WTC11 (cell line): ENCODE measurements at regions not wholly inside any gene's neighbourhood (a gene's known extent, or its start where the extent isn't known, plus 50 kb on each side); places are given as distances from the start of the nearest gene placed in this dataset.

ENCODE experiments used
- ATAC-seq: fragments of 200-7000 bp; cut with Tn5 transposase; 2 replicates; pipeline ENCODE4 v1.10.0; 2021; ENCODE audit warnings: mild to moderate bottlenecking, moderate library complexity
- CTCF ChIA-PET: fragments of 300-600 bp; sonication (Branson Sonifier 250); formaldehyde crosslinking; loops from one replicate; lab custom pipeline; 2021; ENCODE audit warnings: antibody characterized with exemption; lab: Charles Lee
- POLR2A ChIA-PET: fragments of 350-600 bp; sonication (Branson Sonifier 250); formaldehyde crosslinking; loops from one replicate; lab custom pipeline; 2021; ENCODE audit warnings: antibody characterized with exemption; lab: Charles Lee
- DNase-seq: peaks from one replicate; pipeline ENCODE4 v3.0.0; 2021; ENCODE audit warnings: low spot score
- H3K27ac Mint-ChIP-seq: 2 replicates; pipeline ENCODE4 v1.8.0; 2021; ENCODE audit warnings: mixed read lengths
- H3K27me3 Mint-ChIP-seq: 2 replicates; pipeline ENCODE4 v1.8.0; 2021; ENCODE audit warnings: low read depth, mild to moderate bottlenecking, moderate library complexity, mixed read lengths
- H3K36me3 Mint-ChIP-seq: 2 replicates; pipeline ENCODE4 v1.8.0; 2021; ENCODE audit warnings: mixed read lengths
- H3K4me1 Mint-ChIP-seq: 2 replicates; pipeline ENCODE4 v1.8.0; 2022; ENCODE audit warnings: mixed read lengths
- H3K4me3 Mint-ChIP-seq: 2 replicates; pipeline ENCODE4 v1.8.0; 2021; ENCODE audit warnings: mild to moderate bottlenecking, moderate library complexity, mixed read lengths
- H3K9me3 Mint-ChIP-seq: 2 replicates; pipeline ENCODE4 v1.8.0; 2021; ENCODE audit warnings: mixed read lengths
- CBFB ChIP-seq: sonication (generic); formaldehyde crosslinking; IDR thresholded peaks from 2 replicates; pipeline ENCODE4 v1.8.1; 2022; ENCODE audit warnings: mild to moderate bottlenecking, low read depth, missing genetic modification reagents
- GABPB1 ChIP-seq: sonication (generic); formaldehyde crosslinking; IDR thresholded peaks from 2 replicates; pipeline ENCODE4 v1.8.1; 2023; ENCODE audit warnings: mild to moderate bottlenecking, missing genetic modification reagents
- GRHL2 ChIP-seq: fragments of 250-450 bp; sonication (Bioruptor Pico); IDR thresholded peaks from 2 replicates; pipeline ENCODE4 v1.8.0; 2022; ENCODE audit warnings: mild to moderate bottlenecking, moderate library complexity; ENCODE audit not compliant: insufficient replicate concordance, severe bottlenecking
- HMGA2 ChIP-seq: fragments of 250-450 bp; sonication (Bioruptor Pico); IDR thresholded peaks from 2 replicates; pipeline ENCODE4 v1.4.0; 2021; ENCODE audit warnings: mild to moderate bottlenecking, moderate library complexity
- IRF2 ChIP-seq: sonication (generic); formaldehyde crosslinking; IDR thresholded peaks from 2 replicates; pipeline ENCODE4 v1.8.0; 2022; ENCODE audit warnings: low read depth, missing genetic modification reagents, borderline replicate concordance
- MYBL2 ChIP-seq: sonication (generic); formaldehyde crosslinking; IDR thresholded peaks from 2 replicates; pipeline ENCODE4 v1.8.1; 2023; ENCODE audit warnings: mild to moderate bottlenecking, moderate library complexity, missing genetic modification reagents
- NR2C2 ChIP-seq: sonication (generic); formaldehyde crosslinking; IDR thresholded peaks from 2 replicates; pipeline ENCODE4 v1.8.0; 2022; ENCODE audit warnings: mild to moderate bottlenecking, missing genetic modification reagents
- PRDM15 ChIP-seq: sonication (generic); formaldehyde crosslinking; IDR thresholded peaks from 2 replicates; pipeline ENCODE4 v1.8.0; 2022; ENCODE audit warnings: missing genetic modification reagents
- PREB ChIP-seq: sonication (generic); formaldehyde crosslinking; IDR thresholded peaks from 2 replicates; pipeline ENCODE4 v1.8.1; 2022; ENCODE audit warnings: mild to moderate bottlenecking, missing genetic modification reagents, moderate library complexity, borderline replicate concordance
- TEAD4 ChIP-seq: sonication (generic); formaldehyde crosslinking; IDR thresholded peaks from 2 replicates; pipeline ENCODE4 v1.8.0; 2022; ENCODE audit warnings: mild to moderate bottlenecking, missing genetic modification reagents
- ZNF121 ChIP-seq: sonication (generic); formaldehyde crosslinking; IDR thresholded peaks from 2 replicates; pipeline ENCODE4 v1.8.0; 2023; ENCODE audit warnings: missing genetic modification reagents
- ZNF396 ChIP-seq: fragments of 250-450 bp; sonication (Bioruptor Pico); IDR thresholded peaks from 2 replicates; pipeline ENCODE4 v1.8.0; 2021; ENCODE audit warnings: mild to moderate bottlenecking, moderate library complexity, borderline replicate concordance
- ZNF423 ChIP-seq: fragments of 250-450 bp; sonication (Bioruptor Pico); IDR thresholded peaks from 2 replicates; pipeline ENCODE4 v2.1.2; 2022; ENCODE audit warnings: mild to moderate bottlenecking, moderate library complexity
- ZNF532 ChIP-seq: fragments of 250-450 bp; sonication (Bioruptor Pico); IDR thresholded peaks from 2 replicates; pipeline ENCODE4 v1.9.0; 2021; ENCODE audit warnings: mild to moderate bottlenecking, borderline replicate concordance
- TF ChIP-seq, protein P1 (sequence below): sonication (generic); formaldehyde crosslinking; IDR thresholded peaks from 2 replicates; pipeline ENCODE4 v1.8.1; 2023; ENCODE audit warnings: mild to moderate bottlenecking, missing genetic modification reagents
- TF ChIP-seq, protein P2 (sequence below): sonication (generic); formaldehyde crosslinking; IDR thresholded peaks from 2 replicates; pipeline ENCODE4 v1.8.0; 2022; ENCODE audit warnings: mild to moderate bottlenecking, missing genetic modification reagents
- TF ChIP-seq, protein P3 (sequence below): sonication (generic); formaldehyde crosslinking; IDR thresholded peaks from 2 replicates; pipeline ENCODE4 v1.8.0; 2022; ENCODE audit warnings: mild to moderate bottlenecking, missing genetic modification reagents
- TF ChIP-seq, protein P4 (sequence below): sonication (generic); formaldehyde crosslinking; IDR thresholded peaks from 2 replicates; pipeline ENCODE4 v1.8.1; 2022; ENCODE audit warnings: mild to moderate bottlenecking, moderate library complexity, missing genetic modification reagents

DNA sequence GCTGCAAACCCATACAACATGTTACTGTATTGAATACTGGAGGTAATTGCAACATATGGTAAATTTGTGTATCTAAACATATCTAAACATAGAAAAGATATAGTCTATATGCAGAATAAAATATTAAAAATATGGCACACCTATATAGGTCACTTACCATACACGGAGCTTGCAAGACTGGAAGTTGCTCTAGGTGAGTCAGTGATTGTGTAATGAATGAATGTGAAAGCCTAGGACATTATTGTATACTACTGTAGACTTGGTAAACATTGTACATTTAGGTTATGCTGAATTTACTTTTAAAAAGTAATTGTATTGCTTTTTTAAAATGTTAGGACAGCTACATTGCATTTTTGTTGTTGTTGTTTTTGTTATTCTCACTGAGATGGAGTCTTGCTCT is 968.8 kb downstream of the TLE1 start:
- H3K27me3 Mint-ChIP-seq = no peaks in the 10 kb centered on the region
- H3K36me3 Mint-ChIP-seq = peaks cover 20% of the 10 kb centered on the region
- no peaks in the 10 kb centered on the region for H3K4me1 Mint-ChIP-seq
- peaks cover 37% of the 10 kb centered on the region for H3K9me3 Mint-ChIP-seq
- CTCF ChIA-PET = no interaction called here
- H3K4me3 Mint-ChIP-seq = no peak overlapping the region
- ATAC-seq (no peak), DNase-seq (no peak)
- POLR2A ChIA-PET = no interaction called here
- H3K27ac Mint-ChIP-seq = no peak overlapping the region
- TF ChIP-seq GRHL2 (CRISPR knock-in tag) (no peak), GABPB1 (CRISPR knock-in tag) (no peak), IRF2 (CRISPR knock-in tag) (no peak), PRDM15 (no peak), ZNF396 (CRISPR knock-in tag) (no peak), MYBL2 (no peak), TEAD4 (CRISPR knock-in tag) (no peak), ZNF532 (CRISPR knock-in tag) (no peak), ZNF423 (no peak), ZNF121 (CRISPR knock-in tag) (no peak), PREB (no peak), CBFB (CRISPR knock-in tag) (no peak)
- TF ChIP-seq, protein P1, sequence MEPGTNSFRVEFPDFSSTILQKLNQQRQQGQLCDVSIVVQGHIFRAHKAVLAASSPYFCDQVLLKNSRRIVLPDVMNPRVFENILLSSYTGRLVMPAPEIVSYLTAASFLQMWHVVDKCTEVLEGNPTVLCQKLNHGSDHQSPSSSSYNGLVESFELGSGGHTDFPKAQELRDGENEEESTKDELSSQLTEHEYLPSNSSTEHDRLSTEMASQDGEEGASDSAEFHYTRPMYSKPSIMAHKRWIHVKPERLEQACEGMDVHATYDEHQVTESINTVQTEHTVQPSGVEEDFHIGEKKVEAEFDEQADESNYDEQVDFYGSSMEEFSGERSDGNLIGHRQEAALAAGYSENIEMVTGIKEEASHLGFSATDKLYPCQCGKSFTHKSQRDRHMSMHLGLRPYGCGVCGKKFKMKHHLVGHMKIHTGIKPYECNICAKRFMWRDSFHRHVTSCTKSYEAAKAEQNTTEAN (CRISPR knock-in tag) = no peak
- TF ChIP-seq, protein P2, sequence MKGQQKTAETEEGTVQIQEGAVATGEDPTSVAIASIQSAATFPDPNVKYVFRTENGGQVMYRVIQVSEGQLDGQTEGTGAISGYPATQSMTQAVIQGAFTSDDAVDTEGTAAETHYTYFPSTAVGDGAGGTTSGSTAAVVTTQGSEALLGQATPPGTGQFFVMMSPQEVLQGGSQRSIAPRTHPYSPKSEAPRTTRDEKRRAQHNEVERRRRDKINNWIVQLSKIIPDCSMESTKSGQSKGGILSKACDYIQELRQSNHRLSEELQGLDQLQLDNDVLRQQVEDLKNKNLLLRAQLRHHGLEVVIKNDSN = no peak

DNA sequence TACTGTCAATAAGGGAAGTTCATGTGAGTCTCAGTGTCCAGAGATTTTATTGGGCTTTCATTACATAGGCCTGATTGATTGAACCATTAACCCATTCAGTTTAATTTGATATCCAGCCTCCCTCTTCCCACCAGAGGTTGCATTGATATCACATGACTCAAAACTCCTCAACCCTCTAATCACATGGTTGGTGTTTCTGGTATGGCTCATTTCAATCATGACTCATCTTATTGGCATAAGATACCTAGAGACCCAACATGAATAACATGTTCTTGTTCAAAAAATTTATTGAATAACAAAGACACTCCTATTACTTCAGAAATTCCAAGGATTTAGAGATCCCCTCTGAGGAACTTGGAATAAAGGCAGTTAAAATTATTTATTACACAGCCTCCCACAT is 982.2 kb downstream of the TLE1 start:
- Mint-ChIP-seq H3K4me3 (no peak overlapping the region), H3K9me3 (peaks cover 50% of the 10 kb centered on the region), H3K27me3 (no peaks in the 10 kb centered on the region), H3K4me1 (no peaks in the 10 kb centered on the region), H3K36me3 (peaks cover 26% of the 10 kb centered on the region), H3K27ac (no peak overlapping the region)
- POLR2A ChIA-PET = no interaction called here
- ATAC-seq (no peak), DNase-seq (no peak)
- TF ChIP-seq, protein P3, sequence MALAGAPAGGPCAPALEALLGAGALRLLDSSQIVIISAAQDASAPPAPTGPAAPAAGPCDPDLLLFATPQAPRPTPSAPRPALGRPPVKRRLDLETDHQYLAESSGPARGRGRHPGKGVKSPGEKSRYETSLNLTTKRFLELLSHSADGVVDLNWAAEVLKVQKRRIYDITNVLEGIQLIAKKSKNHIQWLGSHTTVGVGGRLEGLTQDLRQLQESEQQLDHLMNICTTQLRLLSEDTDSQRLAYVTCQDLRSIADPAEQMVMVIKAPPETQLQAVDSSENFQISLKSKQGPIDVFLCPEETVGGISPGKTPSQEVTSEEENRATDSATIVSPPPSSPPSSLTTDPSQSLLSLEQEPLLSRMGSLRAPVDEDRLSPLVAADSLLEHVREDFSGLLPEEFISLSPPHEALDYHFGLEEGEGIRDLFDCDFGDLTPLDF (CRISPR knock-in tag) = no peak
- TF ChIP-seq, protein P4, sequence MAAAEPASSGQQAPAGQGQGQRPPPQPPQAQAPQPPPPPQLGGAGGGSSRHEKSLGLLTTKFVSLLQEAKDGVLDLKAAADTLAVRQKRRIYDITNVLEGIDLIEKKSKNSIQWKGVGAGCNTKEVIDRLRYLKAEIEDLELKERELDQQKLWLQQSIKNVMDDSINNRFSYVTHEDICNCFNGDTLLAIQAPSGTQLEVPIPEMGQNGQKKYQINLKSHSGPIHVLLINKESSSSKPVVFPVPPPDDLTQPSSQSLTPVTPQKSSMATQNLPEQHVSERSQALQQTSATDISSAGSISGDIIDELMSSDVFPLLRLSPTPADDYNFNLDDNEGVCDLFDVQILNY = no peak
- TF ChIP-seq MYBL2 = no peak
- TF ChIP-seq HMGA2 (CRISPR knock-in tag) = no peak
- no peak for TF ChIP-seq NR2C2
- CTCF ChIA-PET = no interaction called here
